ENCODE measurements at regions not wholly inside any gene's neighbourhood (a gene's known extent, or its start where the extent isn't known, plus 50 kb on each side); places are given as distances from the start of the nearest gene placed in this dataset.

DNA sequence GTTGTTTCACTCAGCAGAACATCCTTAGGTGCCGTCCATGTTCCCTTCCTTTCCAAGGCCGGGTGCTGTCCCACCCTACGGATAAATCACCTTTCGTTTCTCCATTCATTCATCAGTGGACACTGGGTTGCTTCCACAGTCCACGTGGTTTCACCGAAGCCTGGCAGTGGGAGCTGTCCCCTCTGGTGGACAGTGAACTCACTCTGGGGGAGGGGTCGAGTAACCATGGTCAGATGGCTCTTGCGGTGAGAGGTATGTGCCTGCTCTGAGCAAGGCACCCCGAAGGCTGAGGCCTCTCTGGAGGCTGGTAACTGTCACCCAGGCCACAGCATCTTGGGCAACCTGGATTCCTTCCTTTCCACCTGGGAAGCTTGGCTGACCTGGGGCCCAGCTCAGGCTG is 61.5 kb upstream of the TWIST2 start:
- no peak for DNase-seq (ENCODE audit: low read depth in 2 of 2)
- Histone ChIP-seq H3K79me2 (ENCODE audit: control insufficient read depth, insufficient read depth, low read length) (no peaks in the 10 kb centered on the region), H3K27me3 (ENCODE audit: control insufficient read depth, insufficient read depth, low read length) (no peaks in the 10 kb centered on the region), H3K4me1 (ENCODE audit: control insufficient read depth, extremely low read depth, insufficient read depth, low read length) (peaks cover 6% of the 10 kb centered on the region), H2AFZ (ENCODE audit: low read length) (no peak overlapping the region), H3K4me3 (replicated peaks in 1 of 4; ENCODE audit: control extremely low read depth in 1 of 4, insufficient read depth in 1 of 4, low read depth in 3 of 4, low read length in 4 of 4) (peak overlapping the region in 1 of 4 experiments; percentile 33), H4K20me1 (ENCODE audit: control insufficient read depth, extremely low read depth, insufficient read depth, low read length) (no peaks in the 10 kb centered on the region), H3K36me3 (ENCODE audit: control insufficient read depth, insufficient read depth, low read length) (no peaks in the 10 kb centered on the region), H3K4me2 (ENCODE audit: extremely low read depth, insufficient read depth, low read length) (peak overlapping the region; percentile 49), H3K9me3 (ENCODE audit: control insufficient read depth, insufficient read depth, low read depth, low read length) (no peaks in the 10 kb centered on the region), H3K27ac (ENCODE audit: insufficient read depth, low read length) (peak overlapping the region; percentile 66), H3K9ac (ENCODE audit: insufficient read depth, low read length) (no peak overlapping the region)
- TF ChIP-seq, protein P1, sequence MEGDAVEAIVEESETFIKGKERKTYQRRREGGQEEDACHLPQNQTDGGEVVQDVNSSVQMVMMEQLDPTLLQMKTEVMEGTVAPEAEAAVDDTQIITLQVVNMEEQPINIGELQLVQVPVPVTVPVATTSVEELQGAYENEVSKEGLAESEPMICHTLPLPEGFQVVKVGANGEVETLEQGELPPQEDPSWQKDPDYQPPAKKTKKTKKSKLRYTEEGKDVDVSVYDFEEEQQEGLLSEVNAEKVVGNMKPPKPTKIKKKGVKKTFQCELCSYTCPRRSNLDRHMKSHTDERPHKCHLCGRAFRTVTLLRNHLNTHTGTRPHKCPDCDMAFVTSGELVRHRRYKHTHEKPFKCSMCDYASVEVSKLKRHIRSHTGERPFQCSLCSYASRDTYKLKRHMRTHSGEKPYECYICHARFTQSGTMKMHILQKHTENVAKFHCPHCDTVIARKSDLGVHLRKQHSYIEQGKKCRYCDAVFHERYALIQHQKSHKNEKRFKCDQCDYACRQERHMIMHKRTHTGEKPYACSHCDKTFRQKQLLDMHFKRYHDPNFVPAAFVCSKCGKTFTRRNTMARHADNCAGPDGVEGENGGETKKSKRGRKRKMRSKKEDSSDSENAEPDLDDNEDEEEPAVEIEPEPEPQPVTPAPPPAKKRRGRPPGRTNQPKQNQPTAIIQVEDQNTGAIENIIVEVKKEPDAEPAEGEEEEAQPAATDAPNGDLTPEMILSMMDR (conservative IDR thresholded peaks at IDR 0.05 in 1 of 2, IDR thresholded peaks at IDR 0.05 in 1 of 2; ENCODE audit: low read depth in 1 of 2, low read length in 2 of 2), result no peak
- no peak for TF ChIP-seq EZH2 (IDR thresholded peaks at IDR 0.05; ENCODE audit: low read length, missing control alignments)

DNA sequence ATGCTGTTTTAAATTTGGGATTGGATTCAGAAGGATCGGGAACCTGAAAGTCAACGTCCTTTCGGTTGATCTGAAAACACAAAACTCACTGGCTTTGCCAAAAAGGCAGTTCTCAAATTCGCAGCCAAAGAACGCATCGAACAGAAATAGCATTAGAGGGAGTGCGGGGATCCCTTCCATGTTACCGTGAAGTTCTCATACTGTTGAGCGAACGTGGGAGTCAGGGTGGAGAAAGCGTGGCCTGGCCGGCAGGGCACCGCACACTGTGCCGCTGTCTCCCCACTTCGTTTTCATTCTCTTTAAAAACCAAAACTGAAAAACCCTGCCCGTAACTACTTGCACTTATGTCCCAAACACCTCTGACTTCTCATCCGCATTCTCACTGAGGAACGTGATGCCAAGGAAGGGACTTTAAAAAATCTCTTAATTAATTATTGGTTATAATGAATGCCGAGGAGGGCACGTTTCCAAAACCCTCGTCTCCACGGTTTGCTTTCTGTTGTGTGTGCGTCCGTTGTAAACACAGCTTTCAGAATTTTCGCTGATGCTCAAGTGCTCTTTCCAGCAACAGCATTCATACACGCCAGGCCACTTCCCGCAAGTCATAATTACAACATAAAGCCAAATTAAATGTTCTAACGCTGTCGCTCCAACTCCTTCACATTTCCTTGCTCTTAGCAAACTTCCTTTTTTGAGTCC is 60.9 kb upstream of the TWIST2 start:
- TF ChIP-seq, protein P1 (conservative IDR thresholded peaks at IDR 0.05 in 1 of 2, IDR thresholded peaks at IDR 0.05 in 1 of 2; ENCODE audit: low read depth in 1 of 2, low read length in 2 of 2), result no peak
- TF ChIP-seq EZH2 (IDR thresholded peaks at IDR 0.05; ENCODE audit: low read length, missing control alignments), result no peak
- H3K79me2 ChIP-seq (ENCODE audit: control insufficient read depth, insufficient read depth, low read length), result no peaks in the 10 kb centered on the region
- H3K4me2 ChIP-seq (ENCODE audit: extremely low read depth, insufficient read depth, low read length), result peak overlapping the region; percentile 49

DNA sequence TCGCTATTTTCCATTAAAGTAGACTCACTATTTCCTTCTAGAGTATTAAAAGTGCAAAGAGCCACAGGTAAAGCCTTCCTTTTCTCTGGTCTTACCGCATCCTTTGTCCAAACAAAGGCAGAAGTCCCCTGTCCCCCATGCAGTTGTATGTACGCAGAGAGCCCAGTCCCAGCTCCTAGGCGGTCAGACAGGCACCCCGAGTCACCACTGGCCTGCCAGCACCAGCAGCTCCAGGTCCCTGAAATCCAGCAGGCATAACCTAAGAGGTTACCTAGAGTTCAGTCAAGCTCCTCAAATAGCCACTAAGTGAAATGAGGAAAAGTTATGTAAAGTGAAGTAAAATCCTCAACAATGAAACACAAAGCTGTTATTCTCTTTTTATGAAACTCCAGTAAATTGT is 60.4 kb upstream of the TWIST2 start:
- H3K4me2 ChIP-seq (ENCODE audit: extremely low read depth, insufficient read depth, low read length), result peak overlapping the region; percentile 49
- H3K9ac ChIP-seq (ENCODE audit: insufficient read depth, low read length), result no peak overlapping the region
- no peaks in the 10 kb centered on the region for H4K20me1 ChIP-seq (ENCODE audit: control insufficient read depth, extremely low read depth, insufficient read depth, low read length)
- H3K36me3 ChIP-seq (ENCODE audit: control insufficient read depth, insufficient read depth, low read length), result no peaks in the 10 kb centered on the region
- DNase-seq (ENCODE audit: low read depth in 2 of 2), result no peak
- no peak overlapping the region for H2AFZ ChIP-seq (ENCODE audit: low read length)
- H3K27me3 ChIP-seq (ENCODE audit: control insufficient read depth, insufficient read depth, low read length), result no peaks in the 10 kb centered on the region
- no peak for TF ChIP-seq EZH2 (IDR thresholded peaks at IDR 0.05; ENCODE audit: low read length, missing control alignments)
- TF ChIP-seq, protein P1 (conservative IDR thresholded peaks at IDR 0.05 in 1 of 2, IDR thresholded peaks at IDR 0.05 in 1 of 2; ENCODE audit: low read depth in 1 of 2, low read length in 2 of 2), result no peak
- peaks cover 6% of the 10 kb centered on the region for H3K4me1 ChIP-seq (ENCODE audit: control insufficient read depth, extremely low read depth, insufficient read depth, low read length)
- H3K79me2 ChIP-seq (ENCODE audit: control insufficient read depth, insufficient read depth, low read length), result no peaks in the 10 kb centered on the region
- peak overlapping the region; percentile 66 for H3K27ac ChIP-seq (ENCODE audit: insufficient read depth, low read length)
- no peaks in the 10 kb centered on the region for H3K9me3 ChIP-seq (ENCODE audit: control insufficient read depth, insufficient read depth, low read depth, low read length)
- peak overlapping the region in 2 of 4 experiments; percentile 23 to 33 for H3K4me3 ChIP-seq (replicated peaks in 1 of 4; ENCODE audit: control extremely low read depth in 1 of 4, insufficient read depth in 1 of 4, low read depth in 3 of 4, low read length in 4 of 4)

More for the DNA sequence above, 60.9 kb upstream of the TWIST2 start:
- Histone ChIP-seq H3K4me3 (replicated peaks in 1 of 4; ENCODE audit: control extremely low read depth in 1 of 4, insufficient read depth in 1 of 4, low read depth in 3 of 4, low read length in 4 of 4) (peak overlapping the region in 2 of 4 experiments; percentile 23 to 33), H3K27me3 (ENCODE audit: control insufficient read depth, insufficient read depth, low read length) (no peaks in the 10 kb centered on the region), H2AFZ (ENCODE audit: low read length) (peak overlapping the region; percentile 47), H3K27ac (ENCODE audit: insufficient read depth, low read length) (peak overlapping the region; percentile 66), H3K4me1 (ENCODE audit: control insufficient read depth, extremely low read depth, insufficient read depth, low read length) (peaks cover 6% of the 10 kb centered on the region), H3K9ac (ENCODE audit: insufficient read depth, low read length) (peak overlapping the region; percentile 38), H4K20me1 (ENCODE audit: control insufficient read depth, extremely low read depth, insufficient read depth, low read length) (no peaks in the 10 kb centered on the region), H3K9me3 (ENCODE audit: control insufficient read depth, insufficient read depth, low read depth, low read length) (no peaks in the 10 kb centered on the region), H3K36me3 (ENCODE audit: control insufficient read depth, insufficient read depth, low read length) (no peaks in the 10 kb centered on the region)
- DNase-seq (ENCODE audit: low read depth in 2 of 2), result no peak

All from fibroblast of lung (primary cell).